H1 (cell line): ENCODE measurements at regions not wholly inside any gene's neighbourhood (a gene's known extent, or its start where the extent isn't known, plus 50 kb on each side); places are given as distances from the start of the nearest gene placed in this dataset.

Source experiments
- TF ChIP-seq, protein P1 (sequence below): fragments of 300-600 bp; sonication (generic); IDR thresholded peaks from 2 replicates; pipeline ENCODE4 v1.7.1; 2012; ENCODE audit warnings: low read length, moderate library complexity, mild to moderate bottlenecking, inconsistent platforms; ENCODE audit not compliant: insufficient replicate concordance

DNA sequence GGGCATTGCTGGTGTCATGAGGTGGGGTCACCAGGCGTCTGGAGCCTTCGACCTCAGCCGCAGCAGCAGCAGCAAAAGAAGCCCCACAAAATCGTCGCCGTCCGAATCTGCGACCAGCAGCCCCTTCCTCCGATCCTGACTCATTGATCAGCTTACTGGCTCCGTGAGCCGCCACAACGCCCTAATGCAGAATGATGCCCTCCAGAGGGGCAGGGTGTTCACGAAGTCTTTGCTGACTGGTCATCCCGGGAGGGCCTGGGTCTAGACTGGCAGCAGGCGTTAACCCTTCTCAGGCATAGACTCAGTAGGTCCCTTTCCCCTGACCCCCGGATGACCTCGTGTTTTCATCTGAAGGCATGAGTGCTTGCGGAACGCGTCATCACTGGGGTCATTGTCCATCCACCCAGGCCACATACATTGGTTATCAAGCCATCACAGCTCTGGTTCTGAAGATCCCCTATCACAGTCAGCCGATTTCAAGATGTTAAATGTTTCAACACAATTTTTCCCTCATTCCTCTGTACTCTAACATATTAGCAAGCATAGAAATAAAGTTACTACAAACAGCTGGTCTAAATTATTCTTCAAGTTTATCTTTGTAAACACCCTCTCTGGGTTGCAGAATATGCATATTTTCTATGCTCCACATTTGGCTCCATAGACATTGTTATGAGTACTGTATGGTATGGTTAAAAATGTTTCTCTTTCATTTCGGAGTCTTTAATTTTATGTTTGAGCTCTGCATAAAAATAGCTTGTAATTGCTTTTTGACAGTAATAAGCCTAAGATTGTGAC lies 83.3 kb upstream of the SALL3 start (continued):
- TF ChIP-seq, protein P1, sequence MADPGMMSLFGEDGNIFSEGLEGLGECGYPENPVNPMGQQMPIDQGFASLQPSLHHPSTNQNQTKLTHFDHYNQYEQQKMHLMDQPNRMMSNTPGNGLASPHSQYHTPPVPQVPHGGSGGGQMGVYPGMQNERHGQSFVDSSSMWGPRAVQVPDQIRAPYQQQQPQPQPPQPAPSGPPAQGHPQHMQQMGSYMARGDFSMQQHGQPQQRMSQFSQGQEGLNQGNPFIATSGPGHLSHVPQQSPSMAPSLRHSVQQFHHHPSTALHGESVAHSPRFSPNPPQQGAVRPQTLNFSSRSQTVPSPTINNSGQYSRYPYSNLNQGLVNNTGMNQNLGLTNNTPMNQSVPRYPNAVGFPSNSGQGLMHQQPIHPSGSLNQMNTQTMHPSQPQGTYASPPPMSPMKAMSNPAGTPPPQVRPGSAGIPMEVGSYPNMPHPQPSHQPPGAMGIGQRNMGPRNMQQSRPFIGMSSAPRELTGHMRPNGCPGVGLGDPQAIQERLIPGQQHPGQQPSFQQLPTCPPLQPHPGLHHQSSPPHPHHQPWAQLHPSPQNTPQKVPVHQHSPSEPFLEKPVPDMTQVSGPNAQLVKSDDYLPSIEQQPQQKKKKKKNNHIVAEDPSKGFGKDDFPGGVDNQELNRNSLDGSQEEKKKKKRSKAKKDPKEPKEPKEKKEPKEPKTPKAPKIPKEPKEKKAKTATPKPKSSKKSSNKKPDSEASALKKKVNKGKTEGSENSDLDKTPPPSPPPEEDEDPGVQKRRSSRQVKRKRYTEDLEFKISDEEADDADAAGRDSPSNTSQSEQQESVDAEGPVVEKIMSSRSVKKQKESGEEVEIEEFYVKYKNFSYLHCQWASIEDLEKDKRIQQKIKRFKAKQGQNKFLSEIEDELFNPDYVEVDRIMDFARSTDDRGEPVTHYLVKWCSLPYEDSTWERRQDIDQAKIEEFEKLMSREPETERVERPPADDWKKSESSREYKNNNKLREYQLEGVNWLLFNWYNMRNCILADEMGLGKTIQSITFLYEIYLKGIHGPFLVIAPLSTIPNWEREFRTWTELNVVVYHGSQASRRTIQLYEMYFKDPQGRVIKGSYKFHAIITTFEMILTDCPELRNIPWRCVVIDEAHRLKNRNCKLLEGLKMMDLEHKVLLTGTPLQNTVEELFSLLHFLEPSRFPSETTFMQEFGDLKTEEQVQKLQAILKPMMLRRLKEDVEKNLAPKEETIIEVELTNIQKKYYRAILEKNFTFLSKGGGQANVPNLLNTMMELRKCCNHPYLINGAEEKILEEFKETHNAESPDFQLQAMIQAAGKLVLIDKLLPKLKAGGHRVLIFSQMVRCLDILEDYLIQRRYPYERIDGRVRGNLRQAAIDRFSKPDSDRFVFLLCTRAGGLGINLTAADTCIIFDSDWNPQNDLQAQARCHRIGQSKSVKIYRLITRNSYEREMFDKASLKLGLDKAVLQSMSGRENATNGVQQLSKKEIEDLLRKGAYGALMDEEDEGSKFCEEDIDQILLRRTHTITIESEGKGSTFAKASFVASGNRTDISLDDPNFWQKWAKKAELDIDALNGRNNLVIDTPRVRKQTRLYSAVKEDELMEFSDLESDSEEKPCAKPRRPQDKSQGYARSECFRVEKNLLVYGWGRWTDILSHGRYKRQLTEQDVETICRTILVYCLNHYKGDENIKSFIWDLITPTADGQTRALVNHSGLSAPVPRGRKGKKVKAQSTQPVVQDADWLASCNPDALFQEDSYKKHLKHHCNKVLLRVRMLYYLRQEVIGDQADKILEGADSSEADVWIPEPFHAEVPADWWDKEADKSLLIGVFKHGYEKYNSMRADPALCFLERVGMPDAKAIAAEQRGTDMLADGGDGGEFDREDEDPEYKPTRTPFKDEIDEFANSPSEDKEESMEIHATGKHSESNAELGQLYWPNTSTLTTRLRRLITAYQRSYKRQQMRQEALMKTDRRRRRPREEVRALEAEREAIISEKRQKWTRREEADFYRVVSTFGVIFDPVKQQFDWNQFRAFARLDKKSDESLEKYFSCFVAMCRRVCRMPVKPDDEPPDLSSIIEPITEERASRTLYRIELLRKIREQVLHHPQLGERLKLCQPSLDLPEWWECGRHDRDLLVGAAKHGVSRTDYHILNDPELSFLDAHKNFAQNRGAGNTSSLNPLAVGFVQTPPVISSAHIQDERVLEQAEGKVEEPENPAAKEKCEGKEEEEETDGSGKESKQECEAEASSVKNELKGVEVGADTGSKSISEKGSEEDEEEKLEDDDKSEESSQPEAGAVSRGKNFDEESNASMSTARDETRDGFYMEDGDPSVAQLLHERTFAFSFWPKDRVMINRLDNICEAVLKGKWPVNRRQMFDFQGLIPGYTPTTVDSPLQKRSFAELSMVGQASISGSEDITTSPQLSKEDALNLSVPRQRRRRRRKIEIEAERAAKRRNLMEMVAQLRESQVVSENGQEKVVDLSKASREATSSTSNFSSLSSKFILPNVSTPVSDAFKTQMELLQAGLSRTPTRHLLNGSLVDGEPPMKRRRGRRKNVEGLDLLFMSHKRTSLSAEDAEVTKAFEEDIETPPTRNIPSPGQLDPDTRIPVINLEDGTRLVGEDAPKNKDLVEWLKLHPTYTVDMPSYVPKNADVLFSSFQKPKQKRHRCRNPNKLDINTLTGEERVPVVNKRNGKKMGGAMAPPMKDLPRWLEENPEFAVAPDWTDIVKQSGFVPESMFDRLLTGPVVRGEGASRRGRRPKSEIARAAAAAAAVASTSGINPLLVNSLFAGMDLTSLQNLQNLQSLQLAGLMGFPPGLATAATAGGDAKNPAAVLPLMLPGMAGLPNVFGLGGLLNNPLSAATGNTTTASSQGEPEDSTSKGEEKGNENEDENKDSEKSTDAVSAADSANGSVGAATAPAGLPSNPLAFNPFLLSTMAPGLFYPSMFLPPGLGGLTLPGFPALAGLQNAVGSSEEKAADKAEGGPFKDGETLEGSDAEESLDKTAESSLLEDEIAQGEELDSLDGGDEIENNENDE, result no peak
